Calu3 (cell line): ENCODE measurements at regions not wholly inside any gene's neighbourhood (a gene's known extent, or its start where the extent isn't known, plus 50 kb on each side); places are given as distances from the start of the nearest gene placed in this dataset.
A peak's percentile ranks its signal among the peaks of the same experiment; 100 is the strongest.

Experiments
- BruUV-seq: library from RNA; stranded (reverse); fragments of 400-500 nt; replicated peaks from 2 replicates; lab custom pipeline; 2021; lab: Mats Ljungman, UMichigan
- CTCF ChIA-PET: fragments of 300-600 bp; sonication (Branson Sonifier 250); formaldehyde crosslinking; loops from one replicate; lab custom pipeline; 2022; ENCODE audit warnings: antibody characterized with exemption; lab: Charles Lee
- DNase-seq: peaks from one replicate; pipeline ENCODE4 v3.0.0; 2022
- H3K27ac Mint-ChIP-seq: one replicate; pipeline ENCODE4 v1.8.0; 2022; ENCODE audit warnings: mixed read lengths; ENCODE audit not compliant: unreplicated experiment
- H3K27me3 Mint-ChIP-seq: one replicate; pipeline ENCODE4 v1.8.0; 2022; ENCODE audit warnings: mixed read lengths; ENCODE audit not compliant: unreplicated experiment
- H3K36me3 Mint-ChIP-seq: one replicate; pipeline ENCODE4 v1.8.0; 2022; ENCODE audit warnings: mild to moderate bottlenecking, moderate library complexity, mixed read lengths; ENCODE audit not compliant: insufficient read depth, unreplicated experiment
- H3K4me1 Mint-ChIP-seq: one replicate; pipeline ENCODE4 v1.8.0; 2022; ENCODE audit warnings: mild to moderate bottlenecking, low read depth, mixed read lengths; ENCODE audit not compliant: unreplicated experiment
- H3K4me3 Mint-ChIP-seq: one replicate; pipeline ENCODE4 v1.8.0; 2022; ENCODE audit warnings: mild to moderate bottlenecking, low read depth, moderate library complexity, mixed read lengths; ENCODE audit not compliant: unreplicated experiment
- H3K9me3 Mint-ChIP-seq: one replicate; pipeline ENCODE4 v1.8.0; 2022; ENCODE audit warnings: low read depth, mixed read lengths; ENCODE audit not compliant: unreplicated experiment
- intact Hi-C: fragments of 100-400 bp; cut with micrococcal nuclease; formaldehyde crosslinking; loops from one replicate; pipeline ENCODE4 v1.10.0; 2022; ENCODE audit not compliant: unreplicated experiment
- TF ChIP-seq, protein P1 (sequence below): fragments of 200-600 bp; IDR thresholded peaks from one replicate; pipeline ENCODE4 v1.8.0; 2022; ENCODE audit warnings: antibody characterized with exemption; ENCODE audit not compliant: unreplicated experiment

- CTCF ChIA-PET: interaction anchor here (1.1 kb wide), 1 partner anchor 8 kb away, joined by 3 read pairs; no protein-coding TSS in a partner anchor
- intact Hi-C loops: no loop called here
- Mint-ChIP-seq H3K36me3 (no peaks in the 10 kb centered on the region), H3K9me3 (no peaks in the 10 kb centered on the region), H3K27me3 (no peaks in the 10 kb centered on the region), H3K4me1 (peaks cover 9% of the 10 kb centered on the region), H3K4me3 (no peak overlapping the region), H3K27ac (no peak overlapping the region)
- no peak for DNase-seq
- no TSS peak for BruUV-seq
- TF ChIP-seq, protein P1, sequence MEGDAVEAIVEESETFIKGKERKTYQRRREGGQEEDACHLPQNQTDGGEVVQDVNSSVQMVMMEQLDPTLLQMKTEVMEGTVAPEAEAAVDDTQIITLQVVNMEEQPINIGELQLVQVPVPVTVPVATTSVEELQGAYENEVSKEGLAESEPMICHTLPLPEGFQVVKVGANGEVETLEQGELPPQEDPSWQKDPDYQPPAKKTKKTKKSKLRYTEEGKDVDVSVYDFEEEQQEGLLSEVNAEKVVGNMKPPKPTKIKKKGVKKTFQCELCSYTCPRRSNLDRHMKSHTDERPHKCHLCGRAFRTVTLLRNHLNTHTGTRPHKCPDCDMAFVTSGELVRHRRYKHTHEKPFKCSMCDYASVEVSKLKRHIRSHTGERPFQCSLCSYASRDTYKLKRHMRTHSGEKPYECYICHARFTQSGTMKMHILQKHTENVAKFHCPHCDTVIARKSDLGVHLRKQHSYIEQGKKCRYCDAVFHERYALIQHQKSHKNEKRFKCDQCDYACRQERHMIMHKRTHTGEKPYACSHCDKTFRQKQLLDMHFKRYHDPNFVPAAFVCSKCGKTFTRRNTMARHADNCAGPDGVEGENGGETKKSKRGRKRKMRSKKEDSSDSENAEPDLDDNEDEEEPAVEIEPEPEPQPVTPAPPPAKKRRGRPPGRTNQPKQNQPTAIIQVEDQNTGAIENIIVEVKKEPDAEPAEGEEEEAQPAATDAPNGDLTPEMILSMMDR: no peak
These were observed 125.7 kb downstream of the FAM124B start for GRCh38 chr2:224276251-224276650.

DNA sequence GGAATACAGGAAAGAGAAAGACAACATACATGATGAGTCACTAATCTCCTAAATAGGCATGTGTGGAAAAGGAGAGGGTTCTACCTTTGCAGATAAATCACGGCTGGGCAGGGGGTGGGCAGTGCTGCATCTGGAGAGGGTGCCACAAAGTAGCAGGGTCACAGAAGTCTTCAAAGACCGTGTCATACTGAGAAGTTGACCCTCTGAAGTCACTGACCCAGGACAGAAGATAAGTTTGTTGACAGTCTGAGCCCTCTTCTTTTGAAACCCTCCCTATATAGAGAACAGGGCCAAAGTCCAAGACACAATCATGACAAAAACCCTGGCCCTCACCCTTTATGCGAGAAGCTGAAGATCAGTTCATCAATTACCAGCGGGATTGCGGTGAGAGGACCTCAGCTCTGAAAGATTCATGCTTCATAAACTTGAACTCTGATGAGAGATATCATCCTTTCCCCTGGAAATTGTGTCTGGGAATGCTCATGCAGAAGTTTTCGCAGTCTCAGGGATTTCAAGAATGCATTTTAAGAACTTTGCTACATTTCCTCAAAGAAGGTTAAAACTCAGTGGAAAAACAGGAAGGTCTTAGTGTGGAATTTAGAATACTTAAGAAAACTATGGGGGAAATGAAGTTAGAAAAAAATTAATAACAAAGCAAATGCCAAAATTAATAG, 129.5 kb downstream of the FAM124B start:
- no peak overlapping the region for H3K4me3 Mint-ChIP-seq
- intact Hi-C loops: no loop called here
- H3K9me3 Mint-ChIP-seq: no peaks in the 10 kb centered on the region
- CTCF ChIA-PET: interaction anchor here (1.1 to 1.5 kb wide), 3 partner anchors 12 to 128 kb away, joined by 3 to 4 read pairs (median 3); no protein-coding TSS in a partner anchor
- TF ChIP-seq, protein P1: no peak
- DNase-seq: no peak
- H3K27me3 Mint-ChIP-seq: no peaks in the 10 kb centered on the region
- no peaks in the 10 kb centered on the region for H3K36me3 Mint-ChIP-seq
- H3K27ac Mint-ChIP-seq: no peak overlapping the region
- H3K4me1 Mint-ChIP-seq: peaks cover 17% of the 10 kb centered on the region
- BruUV-seq: no TSS peak

- CTCF ChIA-PET: interaction anchor here (1.1 to 1.5 kb wide), 3 partner anchors 13 to 127 kb away, joined by 3 to 4 read pairs (median 3); no protein-coding TSS in a partner anchor
- Mint-ChIP-seq H3K9me3 (no peaks in the 10 kb centered on the region), H3K27ac (no peak overlapping the region), H3K36me3 (no peaks in the 10 kb centered on the region), H3K4me1 (peaks cover 17% of the 10 kb centered on the region), H3K27me3 (no peaks in the 10 kb centered on the region), H3K4me3 (no peak overlapping the region)
- no peak for DNase-seq
- no TSS peak for BruUV-seq
- intact Hi-C loops: no loop called here
- TF ChIP-seq, protein P1: no peak
These were observed 130.2 kb downstream of the FAM124B start for GRCh38 chr2:224271617-224272236.

GRCh38 chr2:224268441-224268840, 133.5 kb downstream of the FAM124B start:
- TF ChIP-seq, protein P1: no peak
- intact Hi-C loops: loop anchor here (10.0 kb wide), 1 partner anchor 124 kb away; no protein-coding TSS in a partner anchor
- Mint-ChIP-seq H3K9me3 (no peaks in the 10 kb centered on the region), H3K4me1 (peaks cover 17% of the 10 kb centered on the region), H3K27me3 (no peaks in the 10 kb centered on the region), H3K4me3 (no peak overlapping the region), H3K36me3 (no peaks in the 10 kb centered on the region), H3K27ac (peak overlapping the region; percentile 53)
- CTCF ChIA-PET: interaction anchor here (0.5 kb wide), 1 partner anchor 404 kb away, joined by 4 read pairs; no protein-coding TSS in a partner anchor
- no TSS peak for BruUV-seq
- DNase-seq: peak; percentile 3
